NB4 (cell line): ENCODE measurements at regions not wholly inside any gene's neighbourhood (a gene's known extent, or its start where the extent isn't known, plus 50 kb on each side); places are given as distances from the start of the nearest gene placed in this dataset.
"Not testable (repeated sequence)": the region's sequence is repeated elsewhere in the genome, so short reads cannot be mapped to it uniquely, and the experiment has no call there.

ENCODE experiments used
- DNase-seq: peaks from one replicate; pipeline ENCODE4 v3.0.0; 2010; ENCODE audit warnings: low read depth
- H3K4me3 ChIP-seq: one replicate; pipeline ENCODE4 v1.5.1; 2011; ENCODE audit warnings: mild to moderate bottlenecking, low read depth, low read length, moderate library complexity
- CTCF ChIP-seq: IDR thresholded peaks from one replicate; pipeline ENCODE4 v1.5.1; 2012; ENCODE audit warnings: low read depth, low read length
- MAX ChIP-seq: IDR thresholded peaks from 2 replicates; pipeline ENCODE4 v1.6.1; 2011; ENCODE audit warnings: low read depth, low read length
- MYC ChIP-seq: IDR thresholded peaks from 2 replicates; pipeline ENCODE4 v1.6.1; 2011; ENCODE audit warnings: low read depth, low read length
- POLR2A ChIP-seq: IDR thresholded peaks from 2 replicates; pipeline ENCODE4 v1.6.1; 2011; ENCODE audit warnings: mild to moderate bottlenecking; ENCODE audit not compliant: insufficient read length; ENCODE audit errors: extremely low read depth

DNA sequence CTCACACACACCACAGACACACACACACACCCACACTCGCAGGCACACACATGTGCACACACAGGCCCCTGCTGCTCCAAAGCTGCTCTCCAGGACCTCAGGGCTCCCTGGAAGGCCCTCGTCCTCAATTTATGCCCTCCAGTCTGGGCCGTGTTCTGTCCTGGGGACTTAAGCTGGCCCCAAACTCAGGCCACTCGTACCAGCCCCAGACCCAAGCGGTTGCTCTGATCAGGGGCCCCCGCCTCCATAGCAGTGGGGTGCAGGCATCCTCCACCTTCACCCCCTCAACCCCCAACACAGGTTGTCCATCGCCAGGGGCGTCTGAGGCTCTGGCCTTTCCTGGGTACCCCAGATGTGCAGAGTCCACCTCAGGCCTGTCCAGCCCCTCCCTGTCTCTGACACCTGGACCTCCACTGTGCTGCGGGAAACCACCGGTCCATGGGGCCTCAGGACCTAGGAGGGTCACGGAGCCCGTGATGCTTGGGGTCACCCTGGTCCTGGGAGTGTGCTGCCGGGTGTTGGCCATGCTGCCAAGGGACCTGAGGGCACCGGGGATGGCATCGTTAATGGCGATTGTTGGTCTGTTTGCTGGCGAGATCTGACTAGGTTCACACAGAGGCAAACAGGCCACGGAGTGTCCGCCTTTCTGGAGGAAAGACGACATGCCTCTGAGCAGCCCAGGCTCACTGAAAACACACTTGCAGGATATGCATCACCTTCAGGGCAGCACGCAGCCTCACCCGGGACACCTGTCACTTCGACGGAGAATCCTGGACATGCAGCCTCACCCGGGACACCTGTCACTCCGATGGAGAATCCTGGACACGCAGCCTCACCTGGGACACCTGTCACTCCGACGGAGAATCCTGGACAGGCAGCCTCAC, 155.6 kb downstream of the NDUFA10 start:
- no peak overlapping the region for H3K4me3 ChIP-seq
- TF ChIP-seq MYC = no peak
- TF ChIP-seq POLR2A = no peak
- no peak for TF ChIP-seq CTCF
- no peak for DNase-seq

GRCh38 chr2:239868556-239869181, 156.5 kb downstream of the NDUFA10 start:
- no peak for DNase-seq
- TF ChIP-seq CTCF = no peak
- no peak for TF ChIP-seq MAX
- TF ChIP-seq POLR2A = no peak
- no peak for TF ChIP-seq MYC
- H3K4me3 ChIP-seq = no peak overlapping the region

DNA sequence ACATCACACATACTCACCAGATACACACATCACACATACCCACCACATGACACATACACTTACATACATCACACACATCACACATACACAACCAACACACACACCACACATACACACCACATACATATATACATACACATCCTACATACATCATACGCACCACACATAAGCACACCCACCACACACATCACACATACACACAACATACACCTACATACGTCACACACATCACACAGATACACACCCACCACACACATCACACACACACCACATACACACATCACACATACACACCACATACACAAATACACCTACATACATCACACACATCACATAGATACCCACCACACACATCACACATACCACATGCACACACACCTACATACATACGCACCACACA, 158.4 kb downstream of the NDUFA10 start:
- no peak for TF ChIP-seq MYC
- no peak for TF ChIP-seq MAX
- TF ChIP-seq POLR2A = no peak
- TF ChIP-seq CTCF = no peak
- DNase-seq = no peak
- H3K4me3 ChIP-seq = no peak overlapping the region

DNA sequence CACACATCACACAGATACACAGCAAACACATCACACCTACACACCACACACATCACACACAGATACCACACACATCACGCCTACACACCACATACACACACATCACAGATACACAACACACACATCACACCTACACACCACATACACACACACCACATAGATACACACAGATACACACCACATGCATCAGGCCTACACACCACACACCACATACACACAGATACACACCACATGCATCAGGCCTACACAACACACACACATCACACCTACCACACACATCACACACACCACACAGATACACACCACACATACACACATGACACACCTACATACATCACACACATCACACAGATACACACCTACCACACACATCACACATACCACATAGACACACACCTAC, 158.8 kb downstream of the NDUFA10 start:
- TF ChIP-seq MAX = no peak
- no peak for TF ChIP-seq MYC
- TF ChIP-seq POLR2A = no peak
- TF ChIP-seq CTCF = no peak
- H3K4me3 ChIP-seq = no peak overlapping the region
- DNase-seq = no peak

- H3K4me3 ChIP-seq, DNase-seq: not testable (repeated sequence)
Observed at GRCh38 chr2:239865856-239866255, 159.3 kb downstream of the NDUFA10 start.

GRCh38 chr2:239865059-239865639, 160.0 kb downstream of the NDUFA10 start:
- no peak for DNase-seq
- TF ChIP-seq POLR2A (no peak), CTCF (no peak), MYC (no peak), MAX (no peak)
- H3K4me3 ChIP-seq = no peak overlapping the region
